Activated gamma-delta T cell treated with Interleukin-2 at 50 U/mL for 16 hours (primary cell): ENCODE measurements at regions not wholly inside any gene's neighbourhood (a gene's known extent, or its start where the extent isn't known, plus 50 kb on each side); places are given as distances from the start of the nearest gene placed in this dataset.
"Not testable (repeated sequence)": the region's sequence is repeated elsewhere in the genome, so short reads cannot be mapped to it uniquely, and the experiment has no call there.

Experiments
- DNase-seq: peaks from one replicate; pipeline ENCODE4 v3.0.0-alpha.2; 2020

- no peak for DNase-seq
Observed at GRCh38 chr6:119845161-119845560, 495.6 kb upstream of the MAN1A1 start.

GRCh38 chr6:119844387-119844786 lies 494.8 kb upstream of the MAN1A1 start:
- DNase-seq = no peak

GRCh38 chr6:119842191-119842590 lies 492.6 kb upstream of the MAN1A1 start:
- no peak for DNase-seq

- no peak for DNase-seq
Observed at GRCh38 chr6:119838043-119838442, 488.5 kb upstream of the MAN1A1 start.

GRCh38 chr6:119834418-119834817 lies 484.9 kb upstream of the MAN1A1 start:
- DNase-seq = no peak

- no peak for DNase-seq
Observed at GRCh38 chr6:119832411-119832810, 482.9 kb upstream of the MAN1A1 start.

GRCh38 chr6:119830494-119831295 lies 481.1 kb upstream of the MAN1A1 start:
- DNase-seq = no peak

GRCh38 chr6:119830069-119830468 lies 480.5 kb upstream of the MAN1A1 start:
- DNase-seq = no peak

- DNase-seq = not testable (repeated sequence)
Observed at GRCh38 chr6:119829499-119829898, 479.9 kb upstream of the MAN1A1 start.

GRCh38 chr6:119829006-119829405 lies 479.4 kb upstream of the MAN1A1 start:
- no peak for DNase-seq

GRCh38 chr6:119821380-119821779 lies 471.8 kb upstream of the MAN1A1 start:
- no peak for DNase-seq

GRCh38 chr6:119818876-119819275 lies 469.3 kb upstream of the MAN1A1 start:
- no peak for DNase-seq

- no peak for DNase-seq
Observed at GRCh38 chr6:119814609-119815400, 465.2 kb upstream of the MAN1A1 start.

GRCh38 chr6:119802464-119802863 lies 452.9 kb upstream of the MAN1A1 start:
- DNase-seq = no peak

GRCh38 chr6:119801056-119801455 lies 451.5 kb upstream of the MAN1A1 start:
- DNase-seq = no peak

GRCh38 chr6:119800526-119800925 lies 451.0 kb upstream of the MAN1A1 start:
- no peak for DNase-seq

- no peak for DNase-seq
Observed at GRCh38 chr6:119799596-119800509, 450.3 kb upstream of the MAN1A1 start.

- no peak for DNase-seq
Observed at GRCh38 chr6:119791736-119792135, 442.2 kb upstream of the MAN1A1 start.

- DNase-seq = no peak
Observed at GRCh38 chr6:119781365-119781764, 431.8 kb upstream of the MAN1A1 start.

GRCh38 chr6:119768201-119768600 lies 418.6 kb upstream of the MAN1A1 start:
- no peak for DNase-seq

GRCh38 chr6:119764927-119765681 lies 415.5 kb upstream of the MAN1A1 start:
- DNase-seq = no peak

- DNase-seq = no peak
Observed at GRCh38 chr6:119760046-119760445, 410.5 kb upstream of the MAN1A1 start.
